ENCODE measurements at regions not wholly inside any gene's neighbourhood (a gene's known extent, or its start where the extent isn't known, plus 50 kb on each side); places are given as distances from the start of the nearest gene placed in this dataset.

DNA sequence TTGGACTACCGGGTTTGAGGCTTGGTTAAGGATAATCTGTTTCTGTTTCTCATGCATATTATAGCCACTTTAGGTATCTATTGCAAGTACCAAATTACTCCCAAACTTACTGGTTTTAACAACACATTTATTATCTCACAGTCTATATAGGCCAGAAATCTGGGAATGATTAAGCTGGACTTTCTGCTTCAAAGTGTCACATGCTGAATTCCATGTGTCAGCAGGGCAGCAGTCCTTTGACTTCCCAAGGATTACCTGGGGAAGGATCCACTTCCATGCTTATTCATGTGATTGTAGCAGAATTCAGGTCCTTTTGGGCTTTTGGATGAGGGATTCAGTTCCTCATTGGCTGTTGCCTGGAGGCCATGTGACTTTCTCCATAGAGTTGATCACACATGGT is 349.0 kb upstream of the TRAM1L1 start:
- TF ChIP-seq CTCF (IDR thresholded peaks at IDR 0.05) (no peak), EP300 (IDR thresholded peaks at IDR 0.05) (no peak)

Data from gastroesophageal sphincter (tissue), 3 donors.